ENCODE measurements at regions not wholly inside any gene's neighbourhood (a gene's known extent, or its start where the extent isn't known, plus 50 kb on each side); places are given as distances from the start of the nearest gene placed in this dataset.

- Mint-ChIP-seq H3K9me3 (no peaks in the 10 kb centered on the region), H3K27me3 (ENCODE audit: low read depth, poor library complexity) (peaks cover 4% of the 10 kb centered on the region), H3K27ac (no peak overlapping the region), H3K4me1 (peaks cover 13% of the 10 kb centered on the region), H3K36me3 (ENCODE audit: low read depth) (no peaks in the 10 kb centered on the region), H3K4me3 (no peak overlapping the region)
- DNase-seq, result no peak
- TF ChIP-seq CTCF (IDR thresholded peaks at IDR 0.05), result no peak
Observed at GRCh38 chr11:112357488-112357887, 96.8 kb upstream of the PLET1 start.

GRCh38 chr11:112361396-112361795 lies 100.7 kb upstream of the PLET1 start:
- no peaks in the 10 kb centered on the region for H3K9me3 Mint-ChIP-seq
- DNase-seq, result no peak
- H3K4me1 Mint-ChIP-seq, result peaks cover 17% of the 10 kb centered on the region
- TF ChIP-seq CTCF (IDR thresholded peaks at IDR 0.05), result no peak
- no peaks in the 10 kb centered on the region for H3K36me3 Mint-ChIP-seq (ENCODE audit: low read depth)
- peaks cover 9% of the 10 kb centered on the region for H3K27me3 Mint-ChIP-seq (ENCODE audit: low read depth, poor library complexity)
- peak overlapping the region; percentile 1 for H3K27ac Mint-ChIP-seq
- no peak overlapping the region for H3K4me3 Mint-ChIP-seq

GRCh38 chr11:112363527-112363926 lies 102.9 kb upstream of the PLET1 start:
- no peaks in the 10 kb centered on the region for H3K36me3 Mint-ChIP-seq (ENCODE audit: low read depth)
- DNase-seq, result no peak
- H3K9me3 Mint-ChIP-seq, result no peaks in the 10 kb centered on the region
- peaks cover 21% of the 10 kb centered on the region for H3K4me1 Mint-ChIP-seq
- TF ChIP-seq CTCF (IDR thresholded peaks at IDR 0.05), result no peak
- no peak overlapping the region for H3K4me3 Mint-ChIP-seq
- no peak overlapping the region for H3K27ac Mint-ChIP-seq
- peaks cover 12% of the 10 kb centered on the region for H3K27me3 Mint-ChIP-seq (ENCODE audit: low read depth, poor library complexity)

- no peak for DNase-seq
- peaks cover 13% of the 10 kb centered on the region for H3K27me3 Mint-ChIP-seq (ENCODE audit: low read depth, poor library complexity)
- no peaks in the 10 kb centered on the region for H3K9me3 Mint-ChIP-seq
- no peaks in the 10 kb centered on the region for H3K36me3 Mint-ChIP-seq (ENCODE audit: low read depth)
- no peak overlapping the region for H3K4me3 Mint-ChIP-seq
- TF ChIP-seq CTCF (IDR thresholded peaks at IDR 0.05), result no peak
- H3K27ac Mint-ChIP-seq, result no peak overlapping the region
- peaks cover 21% of the 10 kb centered on the region for H3K4me1 Mint-ChIP-seq
Observed at GRCh38 chr11:112364962-112365481, 104.4 kb upstream of the PLET1 start.

- Mint-ChIP-seq H3K27ac (peak overlapping the region; percentile 2), H3K4me1 (peaks cover 20% of the 10 kb centered on the region), H3K9me3 (no peaks in the 10 kb centered on the region), H3K4me3 (no peak overlapping the region), H3K27me3 (ENCODE audit: low read depth, poor library complexity) (peaks cover 14% of the 10 kb centered on the region), H3K36me3 (ENCODE audit: low read depth) (no peaks in the 10 kb centered on the region)
- no peak for TF ChIP-seq CTCF (IDR thresholded peaks at IDR 0.05)
- DNase-seq, result no peak
Observed at GRCh38 chr11:112366012-112366411, 105.4 kb upstream of the PLET1 start.

GRCh38 chr11:112366777-112367176 lies 106.1 kb upstream of the PLET1 start:
- peaks cover 15% of the 10 kb centered on the region for H3K4me1 Mint-ChIP-seq
- DNase-seq, result no peak
- no peak overlapping the region for H3K4me3 Mint-ChIP-seq
- no peak overlapping the region for H3K27ac Mint-ChIP-seq
- TF ChIP-seq CTCF (IDR thresholded peaks at IDR 0.05), result no peak
- H3K36me3 Mint-ChIP-seq (ENCODE audit: low read depth), result no peaks in the 10 kb centered on the region
- no peaks in the 10 kb centered on the region for H3K9me3 Mint-ChIP-seq
- H3K27me3 Mint-ChIP-seq (ENCODE audit: low read depth, poor library complexity), result peaks cover 14% of the 10 kb centered on the region

Measured in nephron progenitor cell (in vitro differentiated cells).